ENCODE measurements at regions not wholly inside any gene's neighbourhood (a gene's known extent, or its start where the extent isn't known, plus 50 kb on each side); places are given as distances from the start of the nearest gene placed in this dataset.

GRCh38 chr20:51164731-51165130, 141.8 kb upstream of the KCNG1 start:
- Histone ChIP-seq H3K4me3 (ENCODE audit: insufficient read depth, low read length) (no peak overlapping the region), H3K4me1 (ENCODE audit: insufficient read depth, low read length) (no peaks in the 10 kb centered on the region), H3K4me2 (ENCODE audit: insufficient read depth, low read length) (no peak overlapping the region), H3K36me3 (ENCODE audit: insufficient read depth, low read length) (no peaks in the 10 kb centered on the region), H2AFZ (ENCODE audit: low read length) (no peak overlapping the region), H3K27me3 (ENCODE audit: insufficient read depth, low read length) (peaks cover 17% of the 10 kb centered on the region), H4K20me1 (ENCODE audit: insufficient read depth, low read length) (no peaks in the 10 kb centered on the region), H3K79me2 (ENCODE audit: insufficient read depth, low read length) (no peaks in the 10 kb centered on the region), H3K27ac (ENCODE audit: low read depth, low read length) (no peak overlapping the region), H3K9me3 (ENCODE audit: low read depth, low read length) (no peaks in the 10 kb centered on the region)
- TF ChIP-seq, protein P1, sequence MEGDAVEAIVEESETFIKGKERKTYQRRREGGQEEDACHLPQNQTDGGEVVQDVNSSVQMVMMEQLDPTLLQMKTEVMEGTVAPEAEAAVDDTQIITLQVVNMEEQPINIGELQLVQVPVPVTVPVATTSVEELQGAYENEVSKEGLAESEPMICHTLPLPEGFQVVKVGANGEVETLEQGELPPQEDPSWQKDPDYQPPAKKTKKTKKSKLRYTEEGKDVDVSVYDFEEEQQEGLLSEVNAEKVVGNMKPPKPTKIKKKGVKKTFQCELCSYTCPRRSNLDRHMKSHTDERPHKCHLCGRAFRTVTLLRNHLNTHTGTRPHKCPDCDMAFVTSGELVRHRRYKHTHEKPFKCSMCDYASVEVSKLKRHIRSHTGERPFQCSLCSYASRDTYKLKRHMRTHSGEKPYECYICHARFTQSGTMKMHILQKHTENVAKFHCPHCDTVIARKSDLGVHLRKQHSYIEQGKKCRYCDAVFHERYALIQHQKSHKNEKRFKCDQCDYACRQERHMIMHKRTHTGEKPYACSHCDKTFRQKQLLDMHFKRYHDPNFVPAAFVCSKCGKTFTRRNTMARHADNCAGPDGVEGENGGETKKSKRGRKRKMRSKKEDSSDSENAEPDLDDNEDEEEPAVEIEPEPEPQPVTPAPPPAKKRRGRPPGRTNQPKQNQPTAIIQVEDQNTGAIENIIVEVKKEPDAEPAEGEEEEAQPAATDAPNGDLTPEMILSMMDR (IDR thresholded peaks at IDR 0.05; ENCODE audit: extremely low read depth, low read depth, low read length): no peak
- DNase-seq (ENCODE audit: insufficient read length, low spot score, missing footprints): no peak

DNA sequence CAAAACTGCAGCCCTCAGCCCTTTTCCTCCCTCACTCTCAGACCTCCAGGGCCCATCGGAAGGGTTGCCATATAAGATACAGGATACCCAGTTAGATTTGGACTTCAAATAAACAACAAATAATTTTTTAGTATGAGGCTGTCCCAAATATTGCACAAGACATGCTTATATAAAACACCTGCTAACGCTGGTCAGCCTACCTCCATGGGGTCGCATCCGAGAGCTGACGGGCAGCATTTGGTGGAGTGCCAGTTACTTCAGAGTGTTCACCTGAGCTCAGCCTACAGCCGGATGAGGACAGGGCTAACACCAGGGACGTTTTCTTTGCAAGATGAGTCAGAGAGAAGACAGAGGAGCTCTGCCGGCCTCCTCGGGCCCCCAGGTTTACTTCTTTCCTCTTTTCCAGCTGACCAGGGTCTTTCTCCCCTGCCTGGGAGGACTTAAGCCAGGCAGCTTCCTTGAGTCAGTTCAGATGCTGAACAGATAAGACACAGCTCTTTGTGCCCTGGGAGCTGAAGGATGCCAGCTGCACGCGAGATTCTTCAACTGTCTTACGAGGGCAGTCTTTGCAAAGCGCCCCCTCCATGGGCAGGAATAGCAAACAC, 141.2 kb upstream of the KCNG1 start:
- no peak overlapping the region for H3K4me2 ChIP-seq (ENCODE audit: insufficient read depth, low read length)
- no peak overlapping the region for H3K27ac ChIP-seq (ENCODE audit: low read depth, low read length)
- H3K36me3 ChIP-seq (ENCODE audit: insufficient read depth, low read length): no peaks in the 10 kb centered on the region
- TF ChIP-seq, protein P1 (IDR thresholded peaks at IDR 0.05; ENCODE audit: extremely low read depth, low read depth, low read length): no peak
- no peak for DNase-seq (ENCODE audit: insufficient read length, low spot score, missing footprints)
- H2AFZ ChIP-seq (ENCODE audit: low read length): no peak overlapping the region
- H3K27me3 ChIP-seq (ENCODE audit: insufficient read depth, low read length): peaks cover 23% of the 10 kb centered on the region
- no peak overlapping the region for H3K4me3 ChIP-seq (ENCODE audit: insufficient read depth, low read length)
- H3K79me2 ChIP-seq (ENCODE audit: insufficient read depth, low read length): no peaks in the 10 kb centered on the region
- H4K20me1 ChIP-seq (ENCODE audit: insufficient read depth, low read length): no peaks in the 10 kb centered on the region
- no peaks in the 10 kb centered on the region for H3K9me3 ChIP-seq (ENCODE audit: low read depth, low read length)
- H3K4me1 ChIP-seq (ENCODE audit: insufficient read depth, low read length): no peaks in the 10 kb centered on the region

DNA sequence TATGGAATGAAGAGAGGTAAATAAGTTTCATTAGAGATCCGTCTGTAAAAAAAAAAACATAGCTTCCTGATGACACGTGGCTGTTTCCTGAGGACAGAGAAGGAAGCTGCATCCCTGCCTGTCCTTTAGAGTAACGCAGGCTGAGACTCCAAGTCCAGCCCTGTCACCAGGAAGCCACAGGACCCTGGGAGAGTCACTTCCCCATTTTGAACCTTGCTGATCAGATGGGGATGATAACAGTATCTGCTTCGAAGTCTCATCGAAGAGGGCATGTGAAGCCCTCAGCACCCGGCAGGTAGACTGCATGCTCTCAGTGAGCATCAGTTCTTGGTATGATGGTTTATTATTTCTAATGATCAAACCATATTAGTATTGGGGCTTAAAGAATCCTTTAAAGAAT, 139.1 kb upstream of the KCNG1 start:
- Histone ChIP-seq H3K4me3 (ENCODE audit: insufficient read depth, low read length) (no peak overlapping the region), H3K79me2 (ENCODE audit: insufficient read depth, low read length) (no peaks in the 10 kb centered on the region), H3K27ac (ENCODE audit: low read depth, low read length) (no peak overlapping the region), H3K9me3 (ENCODE audit: low read depth, low read length) (no peaks in the 10 kb centered on the region), H2AFZ (ENCODE audit: low read length) (no peak overlapping the region), H3K27me3 (ENCODE audit: insufficient read depth, low read length) (peaks cover 40% of the 10 kb centered on the region), H3K36me3 (ENCODE audit: insufficient read depth, low read length) (no peaks in the 10 kb centered on the region), H3K4me1 (ENCODE audit: insufficient read depth, low read length) (no peaks in the 10 kb centered on the region), H4K20me1 (ENCODE audit: insufficient read depth, low read length) (no peaks in the 10 kb centered on the region), H3K4me2 (ENCODE audit: insufficient read depth, low read length) (no peak overlapping the region)
- TF ChIP-seq, protein P1 (IDR thresholded peaks at IDR 0.05; ENCODE audit: extremely low read depth, low read depth, low read length): no peak
- DNase-seq (ENCODE audit: insufficient read length, low spot score, missing footprints): no peak

DNA sequence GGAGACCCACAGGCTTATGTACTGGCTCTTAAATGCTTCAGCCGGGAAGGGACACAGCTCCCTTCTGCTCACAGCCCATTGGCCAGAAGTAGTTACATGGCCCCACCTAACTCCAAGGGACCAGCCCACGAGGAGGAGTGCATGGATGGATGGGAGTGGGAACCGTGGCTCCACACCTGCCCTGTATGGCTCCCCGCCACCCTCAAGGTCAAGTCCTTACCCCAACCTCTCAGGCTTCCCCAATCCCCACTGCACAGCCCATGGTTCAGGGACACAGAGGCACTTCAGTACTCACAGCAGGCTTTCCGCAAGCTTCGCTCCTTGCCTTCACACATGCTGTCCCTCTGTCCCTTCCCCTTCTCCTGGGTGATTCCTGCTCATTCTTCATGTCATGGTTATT, 137.9 kb upstream of the KCNG1 start:
- no peak overlapping the region for H3K27ac ChIP-seq (ENCODE audit: low read depth, low read length)
- no peaks in the 10 kb centered on the region for H4K20me1 ChIP-seq (ENCODE audit: insufficient read depth, low read length)
- TF ChIP-seq, protein P1 (IDR thresholded peaks at IDR 0.05; ENCODE audit: extremely low read depth, low read depth, low read length): no peak
- no peaks in the 10 kb centered on the region for H3K4me1 ChIP-seq (ENCODE audit: insufficient read depth, low read length)
- no peak overlapping the region for H2AFZ ChIP-seq (ENCODE audit: low read length)
- peaks cover 44% of the 10 kb centered on the region for H3K27me3 ChIP-seq (ENCODE audit: insufficient read depth, low read length)
- H3K79me2 ChIP-seq (ENCODE audit: insufficient read depth, low read length): no peaks in the 10 kb centered on the region
- no peak for DNase-seq (ENCODE audit: insufficient read length, low spot score, missing footprints)
- H3K4me3 ChIP-seq (ENCODE audit: insufficient read depth, low read length): no peak overlapping the region
- no peak overlapping the region for H3K4me2 ChIP-seq (ENCODE audit: insufficient read depth, low read length)
- no peaks in the 10 kb centered on the region for H3K9me3 ChIP-seq (ENCODE audit: low read depth, low read length)
- H3K36me3 ChIP-seq (ENCODE audit: insufficient read depth, low read length): no peaks in the 10 kb centered on the region

Measured in osteoblast (primary cell).